Nephron progenitor cell (in vitro differentiated cells): ENCODE measurements at regions not wholly inside any gene's neighbourhood (a gene's known extent, or its start where the extent isn't known, plus 50 kb on each side); places are given as distances from the start of the nearest gene placed in this dataset.

Experiments
- DNase-seq: peaks from one replicate; pipeline ENCODE4 v3.0.0; 2021
- H3K27ac Mint-ChIP-seq: 2 replicates; pipeline ENCODE4 v1.8.0; 2021; ENCODE audit warnings: mild to moderate bottlenecking, moderate library complexity, mixed read lengths
- H3K27me3 Mint-ChIP-seq: 2 replicates; pipeline ENCODE4 v1.8.0; 2021; ENCODE audit warnings: mild to moderate bottlenecking, low read depth, mixed read lengths; ENCODE audit not compliant: poor library complexity
- H3K36me3 Mint-ChIP-seq: 2 replicates; pipeline ENCODE4 v1.8.0; 2021; ENCODE audit warnings: low read depth, mixed read lengths
- H3K4me1 Mint-ChIP-seq: 2 replicates; pipeline ENCODE4 v1.8.0; 2021; ENCODE audit warnings: mixed read lengths
- H3K4me3 Mint-ChIP-seq: 2 replicates; pipeline ENCODE4 v1.8.0; 2021; ENCODE audit warnings: mild to moderate bottlenecking, moderate library complexity, mixed read lengths
- H3K9me3 Mint-ChIP-seq: 2 replicates; pipeline ENCODE4 v1.8.0; 2021; ENCODE audit warnings: mild to moderate bottlenecking, moderate library complexity, mixed read lengths
- CTCF ChIP-seq: fragments of 200-600 bp; sonication (generic); IDR thresholded peaks from 2 replicates; pipeline ENCODE4 v1.5.0; 2021; ENCODE audit warnings: antibody characterized with exemption

- H3K9me3 Mint-ChIP-seq, result peaks cover 28% of the 10 kb centered on the region
- no peak for DNase-seq
- H3K4me3 Mint-ChIP-seq, result no peak overlapping the region
- peaks cover 3% of the 10 kb centered on the region for H3K27me3 Mint-ChIP-seq
- peaks cover 4% of the 10 kb centered on the region for H3K4me1 Mint-ChIP-seq
- H3K27ac Mint-ChIP-seq, result no peak overlapping the region
- H3K36me3 Mint-ChIP-seq, result peaks cover 7% of the 10 kb centered on the region
- no peak for TF ChIP-seq CTCF
Measured at GRCh38 chr9:18240213-18240612, 233.7 kb upstream of the ADAMTSL1 start.

- H3K9me3 Mint-ChIP-seq, result peaks cover 28% of the 10 kb centered on the region
- no peak for TF ChIP-seq CTCF
- H3K4me3 Mint-ChIP-seq, result no peak overlapping the region
- H3K4me1 Mint-ChIP-seq, result no peaks in the 10 kb centered on the region
- no peak overlapping the region for H3K27ac Mint-ChIP-seq
- peaks cover 7% of the 10 kb centered on the region for H3K36me3 Mint-ChIP-seq
- no peak for DNase-seq
- no peaks in the 10 kb centered on the region for H3K27me3 Mint-ChIP-seq
Measured at GRCh38 chr9:18245911-18246310, 228.0 kb upstream of the ADAMTSL1 start.

- Mint-ChIP-seq H3K27me3 (no peaks in the 10 kb centered on the region), H3K9me3 (no peaks in the 10 kb centered on the region), H3K27ac (no peak overlapping the region), H3K4me1 (no peaks in the 10 kb centered on the region), H3K36me3 (no peaks in the 10 kb centered on the region), H3K4me3 (no peak overlapping the region)
- TF ChIP-seq CTCF, result no peak
- no peak for DNase-seq
Measured at GRCh38 chr9:18250053-18250452, 223.9 kb upstream of the ADAMTSL1 start.

GRCh38 chr9:18253950-18254349, 220.0 kb upstream of the ADAMTSL1 start:
- no peak for TF ChIP-seq CTCF
- Mint-ChIP-seq H3K9me3 (no peaks in the 10 kb centered on the region), H3K27me3 (peaks cover 4% of the 10 kb centered on the region), H3K4me3 (no peak overlapping the region), H3K27ac (no peak overlapping the region), H3K36me3 (no peaks in the 10 kb centered on the region), H3K4me1 (peaks cover 15% of the 10 kb centered on the region)
- DNase-seq, result no peak

GRCh38 chr9:18255158-18255629, 218.8 kb upstream of the ADAMTSL1 start:
- Mint-ChIP-seq H3K9me3 (no peaks in the 10 kb centered on the region), H3K4me1 (peaks cover 15% of the 10 kb centered on the region), H3K36me3 (no peaks in the 10 kb centered on the region), H3K27me3 (peaks cover 4% of the 10 kb centered on the region), H3K27ac (no peak overlapping the region), H3K4me3 (no peak overlapping the region)
- peak; percentile 93 for TF ChIP-seq CTCF
- DNase-seq, result peak; percentile 87

GRCh38 chr9:18255747-18256146, 218.2 kb upstream of the ADAMTSL1 start:
- H3K4me1 Mint-ChIP-seq, result peaks cover 18% of the 10 kb centered on the region
- H3K4me3 Mint-ChIP-seq, result no peak overlapping the region
- H3K9me3 Mint-ChIP-seq, result no peaks in the 10 kb centered on the region
- peaks cover 4% of the 10 kb centered on the region for H3K27me3 Mint-ChIP-seq
- no peaks in the 10 kb centered on the region for H3K36me3 Mint-ChIP-seq
- TF ChIP-seq CTCF, result no peak
- no peak for DNase-seq
- H3K27ac Mint-ChIP-seq, result no peak overlapping the region
